HG03439 (cell line): ENCODE measurements at regions not wholly inside any gene's neighbourhood (a gene's known extent, or its start where the extent isn't known, plus 50 kb on each side); places are given as distances from the start of the nearest gene placed in this dataset.
"Not testable (repeated sequence)": the region's sequence is repeated elsewhere in the genome, so short reads cannot be mapped to it uniquely, and the experiment has no call there.

ENCODE experiments used
- ATAC-seq: cut with Tn5 transposase; IDR thresholded peaks from one replicate; pipeline ENCODE4 v1.9.1; 2021; ENCODE audit warnings: mild to moderate bottlenecking, moderate library complexity; ENCODE audit not compliant: unreplicated experiment

- not testable (repeated sequence) for ATAC-seq
Measured at GRCh38 chr3:48101301-48101650, 85.1 kb upstream of the MAP4 start.

DNA sequence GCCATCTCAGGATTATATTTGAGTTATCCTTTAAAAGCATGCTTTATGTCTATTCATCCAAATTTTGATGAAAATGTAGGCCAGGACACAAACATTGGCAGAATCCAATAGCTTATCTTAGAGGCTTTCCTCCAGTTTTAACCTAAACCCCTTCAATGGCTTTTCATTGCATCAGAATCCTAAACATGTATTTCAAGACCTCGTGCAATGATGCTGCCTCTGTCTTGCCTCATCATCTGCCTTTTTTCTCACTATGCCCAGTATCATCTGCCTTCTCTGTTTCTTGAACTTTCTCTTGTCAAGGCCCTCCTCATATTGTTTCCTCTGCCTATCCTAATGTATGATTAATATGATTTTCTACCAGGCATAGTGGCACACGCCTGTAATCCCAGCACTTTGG lies 76.1 kb upstream of the MAP4 start:
- no peak for ATAC-seq

DNA sequence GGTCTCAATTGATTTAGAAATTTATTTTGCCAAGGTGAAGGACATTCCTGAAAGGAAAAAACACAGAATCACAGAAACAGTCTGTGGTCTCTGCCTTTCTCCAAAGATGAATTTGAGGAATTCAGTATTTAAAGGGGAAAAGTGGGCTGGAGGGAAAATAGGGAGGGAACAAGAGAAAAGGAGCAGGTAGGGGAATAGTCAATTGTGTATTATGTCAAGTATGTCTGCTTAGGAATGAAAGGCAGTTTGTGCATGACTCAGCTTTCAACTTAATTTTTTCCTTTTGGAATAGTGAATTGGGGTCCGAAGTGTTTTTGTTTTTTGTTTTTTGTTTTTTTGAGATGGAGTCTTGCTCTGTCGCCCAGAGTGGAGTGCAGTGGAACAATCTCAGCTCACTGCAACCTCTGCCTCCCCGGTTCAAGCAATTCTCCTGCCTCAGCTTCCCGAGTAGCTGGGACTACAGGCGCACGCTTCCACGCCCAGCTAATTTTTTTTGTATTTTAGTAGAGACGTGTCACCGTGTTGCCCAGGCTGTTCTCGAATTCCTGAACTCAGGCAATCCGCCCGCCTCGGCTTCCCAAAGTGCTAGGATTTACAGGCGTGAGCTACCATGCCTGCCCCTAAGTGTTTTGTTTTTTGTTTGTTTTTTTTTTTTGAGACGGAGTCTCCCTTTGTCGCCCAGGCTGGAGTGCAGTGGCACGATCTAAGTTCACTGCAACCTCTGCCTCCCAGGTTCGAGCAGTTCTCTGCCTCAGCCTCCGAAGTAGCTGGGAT lies 74.1 kb upstream of the MAP4 start:
- no peak for ATAC-seq

- peak; percentile 93 for ATAC-seq
Measured at GRCh38 chr3:48088749-48089466, 72.7 kb upstream of the MAP4 start.

DNA sequence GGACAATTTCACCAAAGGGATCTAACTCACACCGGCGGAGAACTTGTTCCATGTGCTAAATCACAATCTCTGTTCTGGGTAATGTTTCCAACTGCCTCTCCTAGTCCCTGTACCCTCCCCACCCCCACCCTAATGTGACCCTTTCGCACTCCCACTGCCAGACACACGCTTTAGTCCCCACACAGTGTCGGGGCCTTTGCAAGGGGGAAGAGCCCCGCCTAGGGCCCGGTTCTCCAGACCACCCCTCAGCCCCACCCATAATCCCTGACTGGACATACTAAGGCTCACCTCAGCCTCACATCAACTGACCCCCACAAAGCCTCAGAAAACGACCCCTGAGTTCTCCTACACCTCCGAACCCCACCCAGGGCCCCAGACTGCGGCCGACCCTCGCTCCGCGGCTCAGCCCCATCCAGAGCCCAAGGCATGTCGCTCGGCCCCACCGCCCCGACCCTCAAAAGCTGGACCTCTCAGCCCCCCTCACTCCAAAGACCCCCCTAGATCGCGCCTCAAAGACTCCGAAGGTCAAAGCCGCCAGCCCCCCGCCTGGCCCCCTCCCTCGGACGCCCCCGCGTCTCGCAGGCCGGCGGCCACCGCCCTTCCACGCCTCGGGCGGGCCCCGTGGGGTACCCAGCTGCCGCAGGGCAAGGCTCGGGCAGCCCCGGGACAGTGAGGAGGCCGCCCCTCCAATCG lies 72.0 kb upstream of the MAP4 start:
- ATAC-seq = no peak

GRCh38 chr3:48086705-48087104 lies 70.5 kb upstream of the MAP4 start:
- ATAC-seq = no peak

DNA sequence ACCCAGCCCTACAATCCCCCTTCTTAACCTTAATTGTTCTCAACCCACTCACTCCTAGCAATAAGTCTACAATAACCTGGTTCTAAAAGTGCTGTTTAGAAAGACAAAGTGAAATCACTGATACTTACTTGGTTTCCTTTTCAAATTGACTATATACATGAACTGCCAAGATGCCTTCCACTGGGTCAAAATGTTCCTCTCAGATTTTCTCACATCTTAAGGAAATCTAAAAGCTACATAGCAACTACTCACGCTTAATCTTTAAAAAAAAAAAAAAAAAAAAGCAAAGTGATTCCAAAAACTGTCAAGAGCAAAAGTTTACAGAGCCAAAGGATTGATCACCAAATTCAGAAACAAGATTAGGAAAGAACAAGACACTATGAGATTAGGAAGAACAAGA lies 68.7 kb upstream of the MAP4 start:
- no peak for ATAC-seq

- no peak for ATAC-seq
Measured at GRCh38 chr3:48084170-48084569, 68.0 kb upstream of the MAP4 start.

GRCh38 chr3:48082580-48083184 lies 66.5 kb upstream of the MAP4 start:
- no peak for ATAC-seq

DNA sequence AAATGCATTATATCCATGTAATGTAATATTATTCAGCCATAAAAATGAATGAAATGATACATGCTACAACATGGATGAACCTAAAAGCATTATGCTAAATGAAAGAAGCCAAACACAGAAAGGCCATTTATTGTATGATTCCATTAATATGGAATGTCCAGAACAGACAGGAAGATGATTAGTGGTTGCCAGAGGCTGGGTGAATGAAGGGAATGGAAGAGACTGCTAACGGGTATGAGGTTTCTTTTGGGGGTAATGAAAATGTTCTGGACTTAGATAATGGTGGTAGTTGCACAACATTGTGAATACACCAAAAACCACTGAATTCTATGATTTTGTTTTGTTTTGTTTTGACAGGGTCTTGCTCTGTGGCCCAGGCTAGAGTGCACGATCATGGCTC lies 61.6 kb upstream of the MAP4 start:
- no peak for ATAC-seq

DNA sequence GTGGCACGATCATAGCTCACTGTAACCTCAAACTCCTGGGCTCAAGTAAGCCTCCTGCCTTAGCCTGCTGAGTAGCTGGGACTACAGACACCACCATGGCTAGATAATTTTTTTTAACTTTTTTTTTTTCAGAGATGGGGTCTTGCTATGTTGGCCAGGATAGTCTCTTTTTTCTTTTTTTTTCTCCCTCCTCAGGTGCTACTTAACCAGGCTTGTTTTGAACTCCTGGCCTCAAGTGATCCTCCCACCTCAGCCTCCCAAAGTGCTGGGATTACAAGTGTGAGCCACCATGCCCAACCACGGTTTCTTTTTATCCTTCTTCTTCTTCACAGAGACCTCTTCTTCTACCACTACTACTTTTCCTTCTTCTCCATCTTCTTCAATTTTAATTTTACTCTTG lies 53.8 kb upstream of the MAP4 start:
- no peak for ATAC-seq

- no peak for ATAC-seq
Measured at GRCh38 chr3:48069339-48069738, 53.1 kb upstream of the MAP4 start.

GRCh38 chr3:48068886-48069285 lies 52.7 kb upstream of the MAP4 start:
- ATAC-seq = no peak

DNA sequence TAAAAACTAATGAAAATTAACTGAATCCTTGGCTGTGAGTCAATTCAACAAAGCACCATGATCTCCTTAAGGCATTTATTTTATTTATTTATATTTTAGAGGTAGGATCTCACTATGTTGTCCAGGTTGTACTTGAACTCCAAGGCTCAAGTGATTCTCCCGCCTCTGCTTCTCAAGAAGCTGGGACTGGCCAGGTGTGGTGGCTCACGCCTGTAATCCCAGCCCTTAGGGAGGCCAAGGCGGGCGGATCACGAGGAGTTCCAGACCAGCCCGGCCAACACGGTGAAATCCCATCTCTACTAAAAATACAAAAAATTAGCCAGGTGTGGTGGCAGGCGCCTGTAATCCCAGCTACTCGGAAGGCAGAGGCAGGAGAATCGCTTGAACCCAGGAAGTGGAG lies 52.1 kb upstream of the MAP4 start:
- not testable (repeated sequence) for ATAC-seq

DNA sequence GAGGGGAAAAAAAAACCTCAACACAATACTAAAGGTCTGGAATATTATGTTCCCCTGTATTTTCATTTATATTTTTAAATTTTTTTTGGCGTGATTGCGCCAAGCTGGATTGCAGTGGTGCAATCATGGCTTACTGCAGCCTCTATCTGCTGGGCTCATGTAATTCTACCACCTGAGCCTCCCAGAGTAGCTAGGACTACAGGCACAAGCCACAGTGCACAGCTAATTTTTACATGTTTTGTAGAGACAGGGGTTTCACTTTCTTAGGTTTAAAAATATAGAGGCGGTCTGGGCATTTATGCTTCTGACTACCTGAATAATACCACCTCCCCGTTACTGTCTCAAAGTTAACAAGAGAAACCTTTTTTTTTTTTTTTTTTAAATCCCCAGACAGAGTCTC lies 51.1 kb upstream of the MAP4 start:
- no peak for ATAC-seq
